OCI-LY1 (cell line): ENCODE measurements at regions not wholly inside any gene's neighbourhood (a gene's known extent, or its start where the extent isn't known, plus 50 kb on each side); places are given as distances from the start of the nearest gene placed in this dataset.

Source experiments
- H2AFZ ChIP-seq: fragments of 200-600 bp; sonication (generic), shearing (Covaris generic); 2 replicates; pipeline ENCODE4 v1.6.0; 2014; ENCODE audit warnings: antibody characterized with exemption, mild to moderate bottlenecking, low read length
- H3F3A ChIP-seq: fragments of 200-600 bp; sonication (generic), shearing (Covaris generic); 2 replicates; pipeline ENCODE4 v1.6.0; 2014; ENCODE audit warnings: mild to moderate bottlenecking, antibody characterized with exemption, low read length, moderate library complexity; ENCODE audit not compliant: insufficient read depth
- H3K27ac ChIP-seq: fragments of 200-600 bp; sonication (generic); 2 replicates; pipeline ENCODE4 v1.5.1; 2014; ENCODE audit warnings: low read length, mixed run types, mild to moderate bottlenecking, low read depth; ENCODE audit not compliant: poor library complexity, severe bottlenecking
- H3K27me3 ChIP-seq: fragments of 200-600 bp; sonication (generic); 2 replicates; pipeline ENCODE4 v1.6.0; 2014; ENCODE audit warnings: antibody characterized with exemption, mild to moderate bottlenecking, low read length, moderate library complexity; ENCODE audit not compliant: insufficient read depth
- H3K36me3 ChIP-seq: fragments of 200-600 bp; sonication (generic); 2 replicates; pipeline ENCODE4 v1.6.1; 2014; ENCODE audit warnings: mild to moderate bottlenecking, antibody characterized with exemption, low read length, moderate library complexity, mixed read lengths; ENCODE audit not compliant: insufficient read depth
- H3K4me1 ChIP-seq: fragments of 200-600 bp; sonication (generic); 2 replicates; pipeline ENCODE4 v1.5.1; 2014; ENCODE audit warnings: mild to moderate bottlenecking, low read length, moderate library complexity; ENCODE audit not compliant: insufficient read depth, severe bottlenecking
- H3K4me2 ChIP-seq: fragments of 200-600 bp; sonication (generic), shearing (Covaris generic); 2 replicates; pipeline ENCODE4 v1.6.1; 2014; ENCODE audit warnings: low read length
- H3K4me3 ChIP-seq: fragments of 200-600 bp; sonication (generic); 2 replicates; pipeline ENCODE4 v1.5.1; 2014; ENCODE audit warnings: low read length, low read depth, mild to moderate bottlenecking, mixed read lengths; ENCODE audit not compliant: poor library complexity, severe bottlenecking
- H3K79me2 ChIP-seq: fragments of 200-600 bp; shearing (Covaris generic); 2 replicates; pipeline ENCODE4 v1.6.1; 2016; ENCODE audit warnings: mixed run types, low read length, mixed read lengths; ENCODE audit not compliant: insufficient read depth
- H3K9ac ChIP-seq: fragments of 200-600 bp; sonication (generic), shearing (Covaris generic); 2 replicates; pipeline ENCODE4 v1.6.1; 2014; ENCODE audit warnings: mild to moderate bottlenecking, low read length, mixed read lengths
- H3K9me2 ChIP-seq: fragments of 200-600 bp; sonication (generic), shearing (Covaris generic); 2 replicates; pipeline ENCODE4 v1.6.1; 2014; ENCODE audit warnings: low read depth, mild to moderate bottlenecking, low read length, mixed read lengths
- H3K9me3 ChIP-seq: fragments of 200-600 bp; shearing (Covaris generic); 2 replicates; pipeline ENCODE4 v1.6.1; 2014; ENCODE audit warnings: low read length, mixed read lengths
- H4K20me1 ChIP-seq: fragments of 200-600 bp; sonication (generic), shearing (Covaris generic); 2 replicates; pipeline ENCODE4 v1.6.0; 2016; ENCODE audit warnings: mild to moderate bottlenecking, low read length; ENCODE audit not compliant: insufficient read depth
- CTCF ChIP-seq: fragments of 200-600 bp; sonication (generic), shearing (Covaris generic); IDR thresholded peaks from 2 replicates; pipeline ENCODE4 v1.5.1; 2017; ENCODE audit warnings: mild to moderate bottlenecking, antibody characterized with exemption, low read length, moderate library complexity, mixed read lengths
- EZH2 ChIP-seq: fragments of 200-600 bp; sonication (generic), shearing (Covaris generic); IDR thresholded peaks from 2 replicates; pipeline ENCODE4 v1.8.0; 2017; ENCODE audit warnings: borderline replicate concordance, mixed run types, mild to moderate bottlenecking, antibody characterized with exemption, low read length, moderate library complexity, mixed read lengths

- H2AFZ ChIP-seq: no peak overlapping the region
- no peaks in the 10 kb centered on the region for H3K9me2 ChIP-seq
- no peak overlapping the region for H3K27ac ChIP-seq
These were observed 315.0 kb downstream of the AHR start for GRCh38 chr7:17613338-17614041.

GRCh38 chr7:17617380-17617779, 318.9 kb downstream of the AHR start:
- Histone ChIP-seq H2AFZ (no peak overlapping the region), H3K27ac (no peak overlapping the region), H3K4me1 (no peaks in the 10 kb centered on the region), H3K9me2 (no peaks in the 10 kb centered on the region), H3K9ac (no peak overlapping the region), H3K27me3 (no peaks in the 10 kb centered on the region), H3K36me3 (no peaks in the 10 kb centered on the region), H3K9me3 (no peaks in the 10 kb centered on the region), H4K20me1 (no peaks in the 10 kb centered on the region), H3F3A (no peaks in the 10 kb centered on the region), H3K4me2 (no peak overlapping the region), H3K4me3 (no peak overlapping the region), H3K79me2 (no peaks in the 10 kb centered on the region)
- TF ChIP-seq EZH2 (no peak), CTCF (no peak)

More at GRCh38 chr7:17613338-17614041, 315.0 kb downstream of the AHR start:
- H3F3A ChIP-seq: no peaks in the 10 kb centered on the region
- no peaks in the 10 kb centered on the region for H4K20me1 ChIP-seq
- no peak overlapping the region for H3K4me3 ChIP-seq
- H3K36me3 ChIP-seq: no peaks in the 10 kb centered on the region
- no peaks in the 10 kb centered on the region for H3K9me3 ChIP-seq
- TF ChIP-seq CTCF (no peak), EZH2 (no peak)
- H3K27me3 ChIP-seq: no peaks in the 10 kb centered on the region
- no peaks in the 10 kb centered on the region for H3K79me2 ChIP-seq
- no peak overlapping the region for H3K4me2 ChIP-seq
- no peak overlapping the region for H3K9ac ChIP-seq
- H3K4me1 ChIP-seq: no peaks in the 10 kb centered on the region

- H3K9ac ChIP-seq: no peak overlapping the region
- no peaks in the 10 kb centered on the region for H4K20me1 ChIP-seq
- no peaks in the 10 kb centered on the region for H3K27me3 ChIP-seq
- no peaks in the 10 kb centered on the region for H3K79me2 ChIP-seq
- H2AFZ ChIP-seq: no peak overlapping the region
- no peak for TF ChIP-seq EZH2
- no peak for TF ChIP-seq CTCF
- H3K4me2 ChIP-seq: no peak overlapping the region
- no peaks in the 10 kb centered on the region for H3K36me3 ChIP-seq
- H3K9me3 ChIP-seq: no peaks in the 10 kb centered on the region
- no peak overlapping the region for H3K4me3 ChIP-seq
- H3K9me2 ChIP-seq: no peaks in the 10 kb centered on the region
- no peaks in the 10 kb centered on the region for H3F3A ChIP-seq
- H3K4me1 ChIP-seq: no peaks in the 10 kb centered on the region
- no peak overlapping the region for H3K27ac ChIP-seq
These were observed 319.6 kb downstream of the AHR start for GRCh38 chr7:17617857-17618651.
